ENCODE measurements at regions not wholly inside any gene's neighbourhood (a gene's known extent, or its start where the extent isn't known, plus 50 kb on each side); places are given as distances from the start of the nearest gene placed in this dataset.
"Not testable (repeated sequence)": the region's sequence is repeated elsewhere in the genome, so short reads cannot be mapped to it uniquely, and the experiment has no call there.

- TF ChIP-seq CTCF (IDR thresholded peaks at IDR 0.05; ENCODE audit: low read length); EZH2 (optimal IDR thresholded peaks at IDR 0.05; ENCODE audit: low read depth, low read length): not testable (repeated sequence)
Measured at GRCh38 chr7:69541779-69542432, 56.4 kb upstream of the AUTS2 start.
